HCT116 (cell line): ENCODE measurements at regions not wholly inside any gene's neighbourhood (a gene's known extent, or its start where the extent isn't known, plus 50 kb on each side); places are given as distances from the start of the nearest gene placed in this dataset.

Experiments used
- ATAC-seq: fragments of 200-7000 bp; cut with Tn5 transposase; 2 replicates; pipeline ENCODE4 v1.9.1; 2020; ENCODE audit warnings: mild to moderate bottlenecking, moderate library complexity
- BruUV-seq: library from RNA; stranded (reverse); fragments of 400-500 nt; replicated peaks from 2 replicates; lab custom pipeline; 2021; lab: Mats Ljungman, UMichigan
- CTCF ChIA-PET: fragments of 300-600 bp; sonication (Branson Sonifier 250); formaldehyde crosslinking; loops from one replicate; lab custom pipeline; 2021; ENCODE audit warnings: antibody characterized with exemption; lab: Charles Lee
- POLR2A ChIA-PET: fragments of 300-600, 350-600 bp; sonication (Branson Sonifier 250); formaldehyde crosslinking; loops from one replicate; lab custom pipeline; 2021; ENCODE audit warnings: antibody characterized with exemption; lab: Charles Lee
- RAD21 ChIA-PET, 2 experiments: fragments of 300-600 bp; sonication (Branson Sonifier 250); formaldehyde crosslinking; loops; one replicate each; lab custom pipeline; 2023; ENCODE audit warnings: low total read pairs in 2 of 2; ENCODE audit not compliant: uncharacterized antibody in 2 of 2, unreplicated experiment in 2 of 2, low non-redundant PET in 1 of 2; lab: Charles Lee
- DNase-seq: peaks from one replicate; pipeline ENCODE4 v3.0.0-alpha.2; 2010; ENCODE audit warnings: low read depth, low spot score
- H2AFZ ChIP-seq: fragments of 200-600 bp; shearing (Covaris generic), sonication (generic); 2 replicates; pipeline ENCODE4 v1.6.1; 2017; ENCODE audit warnings: low read depth, mixed run types, mixed read lengths, antibody characterized with exemption, low read length; ENCODE audit not compliant: poor library complexity, severe bottlenecking
- H3K27ac ChIP-seq: 2 replicates; pipeline ENCODE4 v1.5.1; 2012; ENCODE audit warnings: low read depth, low read length
- H3K27me3 ChIP-seq: fragments of 200-600 bp; sonication (generic); 2 replicates; pipeline ENCODE4 v1.6.1; 2016; ENCODE audit warnings: mixed run types, low read length, mixed read lengths; ENCODE audit not compliant: insufficient read depth
- H3K36me3 ChIP-seq, 2 experiments: fragments of 200-500 bp in 1 of 2; fragments of 200-600 bp in 1 of 2; sonication (Bioruptor generic) in 1 of 2; sonication (generic) in 1 of 2; 2 replicates each; pipeline versions ENCODE4 v1.5.1 to v1.6.1; 2014 to 2016; ENCODE audit warnings: low read length in 2 of 2, inconsistent platforms in 1 of 2, mixed read lengths in 1 of 2, mixed run types in 1 of 2; ENCODE audit not compliant: insufficient read depth in 2 of 2, control insufficient read depth in 1 of 2
- H3K4me1 ChIP-seq, 2 experiments: fragments of 200-600 bp in 1 of 2; sonication (generic) in 1 of 2; 2 replicates each; pipeline versions ENCODE4 v1.5.1 to v1.6.1; 2012 to 2017; ENCODE audit warnings: low read length in 2 of 2, inconsistent platforms in 1 of 2, mild to moderate bottlenecking in 1 of 2, mixed read lengths in 1 of 2, mixed run types in 1 of 2, moderate library complexity in 1 of 2; ENCODE audit not compliant: insufficient read depth in 2 of 2, control insufficient read depth in 1 of 2
- H3K4me2 ChIP-seq: fragments of 200-600 bp; sonication (generic); 2 replicates; pipeline ENCODE4 v1.6.1; 2017; ENCODE audit warnings: mixed run types, low read length, mixed read lengths
- H3K4me3 ChIP-seq, 2 experiments: fragments of 200-600 bp in 1 of 2; sonication (generic) in 1 of 2; replicated peaks in 1 of 2; 2 replicates each; pipeline ENCODE4 v1.5.1; 2011 to 2016; ENCODE audit warnings: low read length in 2 of 2, control low read depth in 1 of 2, low read depth in 1 of 2, mild to moderate bottlenecking in 1 of 2, mixed read lengths in 1 of 2, mixed run types in 1 of 2
- H3K79me2 ChIP-seq: fragments of 200-600 bp; sonication (generic); 2 replicates; pipeline ENCODE4 v1.6.1; 2017; ENCODE audit warnings: mild to moderate bottlenecking, mixed run types, low read length, moderate library complexity, mixed read lengths; ENCODE audit not compliant: insufficient read depth
- H3K9ac ChIP-seq: fragments of 200-600 bp; sonication (generic); 2 replicates; pipeline ENCODE4 v1.6.1; 2016; ENCODE audit warnings: low read length, mixed read lengths
- H3K9me2 ChIP-seq: fragments of 200-600 bp; sonication (generic), shearing (Covaris generic); 2 replicates; pipeline ENCODE4 v1.6.1; 2017; ENCODE audit warnings: mixed run types, mild to moderate bottlenecking, moderate library complexity; ENCODE audit not compliant: insufficient read depth
- H3K9me3 ChIP-seq, 2 experiments: fragments of 200-500 bp in 1 of 2; fragments of 200-600 bp in 1 of 2; sonication (Bioruptor generic) in 1 of 2; sonication (generic) in 1 of 2; 2 replicates each; pipeline ENCODE4 v1.6.1; 2014 to 2017; ENCODE audit warnings: low read length in 2 of 2, mixed read lengths in 2 of 2, inconsistent platforms in 1 of 2, low read depth in 1 of 2, mild to moderate bottlenecking in 1 of 2, mixed run types in 1 of 2, moderate library complexity in 1 of 2; ENCODE audit not compliant: control insufficient read depth in 1 of 2, insufficient read depth in 1 of 2
- H4K20me1 ChIP-seq: fragments of 200-600 bp; sonication (generic), shearing (Covaris generic); 2 replicates; pipeline ENCODE4 v1.6.1; 2017; ENCODE audit warnings: mixed run types, mild to moderate bottlenecking, moderate library complexity; ENCODE audit not compliant: insufficient read depth
- ATF3 ChIP-seq: IDR thresholded peaks from 2 replicates; pipeline ENCODE4 v1.6.1; 2012
- CEBPB ChIP-seq: IDR thresholded peaks from 2 replicates; pipeline ENCODE4 v1.6.1; 2012; ENCODE audit warnings: low read depth
- CTCF ChIP-seq, 3 experiments: fragments of 200-600 bp in 1 of 3; sonication (generic) in 1 of 3; IDR thresholded peaks in 2 of 3; conservative IDR thresholded peaks in 1 of 3; 2 replicates each; pipeline ENCODE4 v1.5.1; 2012 to 2017; ENCODE audit warnings: low read depth in 2 of 3, low read length in 2 of 3, antibody characterized with exemption in 1 of 3, borderline replicate concordance in 1 of 3, control low read depth in 1 of 3, mild to moderate bottlenecking in 1 of 3, mixed read lengths in 1 of 3, mixed run types in 1 of 3, moderate library complexity in 1 of 3; ENCODE audit not compliant: insufficient read depth in 1 of 3
- EGR1 ChIP-seq: IDR thresholded peaks from 2 replicates; pipeline ENCODE4 v1.6.1; 2012; ENCODE audit warnings: low read depth
- ELF1 ChIP-seq: IDR thresholded peaks from 2 replicates; pipeline ENCODE4 v1.6.1; 2012; ENCODE audit warnings: low read depth, borderline replicate concordance
- EZH2phosphoT487 ChIP-seq: fragments of 200-600 bp; IDR thresholded peaks from 2 replicates; pipeline ENCODE4 v1.6.1; 2018; ENCODE audit warnings: antibody characterized with exemption, borderline replicate concordance
- FOSL1 ChIP-seq: IDR thresholded peaks from 2 replicates; pipeline ENCODE4 v1.6.1; 2012; ENCODE audit warnings: low read depth
- JUND ChIP-seq: IDR thresholded peaks from 2 replicates; pipeline ENCODE4 v1.6.1; 2012
- POLR2A ChIP-seq: IDR thresholded peaks from 2 replicates; pipeline ENCODE4 v1.7.0; 2011; ENCODE audit warnings: borderline replicate concordance; ENCODE audit not compliant: insufficient read depth, insufficient read length; ENCODE audit errors: extremely low read depth
- POLR2AphosphoS5 ChIP-seq: IDR thresholded peaks from 2 replicates; pipeline ENCODE4 v1.6.1; 2011; ENCODE audit warnings: mild to moderate bottlenecking, low read depth, low read length, moderate library complexity
- RAD21 ChIP-seq: IDR thresholded peaks from 2 replicates; pipeline ENCODE4 v1.6.1; 2012; ENCODE audit warnings: low read depth, mild to moderate bottlenecking
- REST ChIP-seq: IDR thresholded peaks from 2 replicates; pipeline ENCODE4 v1.6.1; 2012; ENCODE audit warnings: low read depth
- SIN3A ChIP-seq: IDR thresholded peaks from 2 replicates; pipeline ENCODE4 v1.6.1; 2012; ENCODE audit warnings: low read depth
- SP1 ChIP-seq: IDR thresholded peaks from 2 replicates; pipeline ENCODE4 v1.6.1; 2012; ENCODE audit warnings: low read depth
- SRF ChIP-seq: IDR thresholded peaks from 2 replicates; pipeline ENCODE4 v1.6.1; 2012; ENCODE audit warnings: low read depth
- ZBTB33 ChIP-seq: IDR thresholded peaks from 2 replicates; pipeline ENCODE4 v1.6.1; 2011; ENCODE audit warnings: mild to moderate bottlenecking, low read length, moderate library complexity; ENCODE audit not compliant: insufficient replicate concordance; ENCODE audit errors: extremely low read depth
- intact Hi-C: fragments of 100-400 bp; cut with micrococcal nuclease; formaldehyde crosslinking; loops from 2 replicates; pipeline ENCODE4 v1.10.0; 2022

DNA sequence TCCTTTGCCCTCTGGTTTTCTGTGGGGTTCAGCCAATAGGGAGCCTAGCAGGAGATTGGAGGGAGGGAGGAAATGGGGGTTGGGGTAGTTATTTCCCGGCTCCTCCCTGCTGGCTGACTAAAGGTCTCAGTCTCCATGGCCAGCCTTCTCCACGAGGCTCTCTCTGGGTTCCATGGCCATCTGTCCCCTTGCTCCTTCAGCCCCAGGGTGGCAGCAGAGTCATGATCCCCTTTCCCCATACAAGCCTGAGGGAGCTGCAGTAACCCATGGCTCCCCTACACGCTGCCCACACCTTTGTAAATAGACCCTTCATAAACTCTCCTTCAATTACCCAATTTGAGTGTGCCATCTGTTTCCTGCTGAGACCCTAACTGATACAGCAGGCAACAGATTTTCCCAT lies 176.1 kb upstream of the CSF3R start:
- Histone ChIP-seq H3K27me3 (peaks cover 56% of the 10 kb centered on the region), H2AFZ (no peak overlapping the region), H3K4me3 (no peak overlapping the region), H3K79me2 (no peaks in the 10 kb centered on the region), H3K4me1 (no peaks in the 10 kb centered on the region), H3K9me2 (no peaks in the 10 kb centered on the region), H3K9me3 (no peaks in the 10 kb centered on the region), H3K9ac (no peak overlapping the region), H3K27ac (no peak overlapping the region), H4K20me1 (no peaks in the 10 kb centered on the region), H3K4me2 (no peak overlapping the region), H3K36me3 (no peaks in the 10 kb centered on the region)
- no peak for DNase-seq
- RAD21 ChIA-PET: no interaction called here
- ATAC-seq: no peak
- intact Hi-C loops: no loop called here
- POLR2A ChIA-PET: no interaction called here
- CTCF ChIA-PET: no interaction called here
- no peak for TF ChIP-seq ELF1
- no peak for TF ChIP-seq SP1
- TF ChIP-seq RAD21: no peak
- no peak for TF ChIP-seq JUND
- no peak for TF ChIP-seq CEBPB
- TF ChIP-seq CTCF (IDR thresholded peaks at IDR 0.05 in 2 of 3, conservative IDR thresholded peaks at IDR 0.05 in 1 of 3; ENCODE audit: borderline replicate concordance in 1 of 3, insufficient read depth in 1 of 3, low read depth in 2 of 3, low read length in 2 of 3): no peak
- TF ChIP-seq ATF3: no peak
- TF ChIP-seq FOSL1: no peak
- TF ChIP-seq SRF: no peak
- no peak for TF ChIP-seq SIN3A
- no peak for TF ChIP-seq POLR2AphosphoS5
- TF ChIP-seq POLR2A: no peak
- no peak for TF ChIP-seq ZBTB33
- no peak for TF ChIP-seq EGR1
- TF ChIP-seq REST: no peak
- no peak for TF ChIP-seq EZH2phosphoT487
- no TSS peak for BruUV-seq
